Activated T-helper 1 cell treated with anti-CD3 and anti-CD28 coated beads, Interleukin-12 subunit alpha, Interleukin-12 subunit beta, Interleukin-2, Interleukin-4 antibody, amounts not matched to agents 30 ng/mL and 10 ng/mL and 1 ng/mL, durations not matched to agents 14 hours and 24 hours and 36 hours (primary cell): ENCODE measurements at regions not wholly inside any gene's neighbourhood (a gene's known extent, or its start where the extent isn't known, plus 50 kb on each side); places are given as distances from the start of the nearest gene placed in this dataset.

Source experiments
- DNase-seq: peaks from one replicate; pipeline ENCODE4 v3.0.0; 2021; ENCODE audit warnings: low spot score
- H3K27ac Mint-ChIP-seq: one replicate; pipeline ENCODE4 v1.8.0; 2021; ENCODE audit warnings: mild to moderate bottlenecking, mixed read lengths
- H3K27me3 Mint-ChIP-seq: one replicate; pipeline ENCODE4 v1.8.0; 2022; ENCODE audit warnings: mild to moderate bottlenecking, moderate library complexity, mixed read lengths; ENCODE audit not compliant: insufficient read depth
- H3K36me3 Mint-ChIP-seq: one replicate; pipeline ENCODE4 v1.8.0; 2021; ENCODE audit warnings: low read depth, mixed read lengths
- H3K4me1 Mint-ChIP-seq: one replicate; pipeline ENCODE4 v1.8.0; 2021; ENCODE audit warnings: low read depth, mixed read lengths
- H3K4me3 Mint-ChIP-seq: one replicate; pipeline ENCODE4 v1.8.0; 2021; ENCODE audit warnings: mild to moderate bottlenecking, moderate library complexity, mixed read lengths
- H3K9me3 Mint-ChIP-seq: one replicate; pipeline ENCODE4 v1.8.0; 2021; ENCODE audit warnings: mixed read lengths
- intact Hi-C: fragments of 100-400 bp; cut with micrococcal nuclease; formaldehyde crosslinking; loops from one replicate; pipeline ENCODE4 v1.15.1; 2024

DNA sequence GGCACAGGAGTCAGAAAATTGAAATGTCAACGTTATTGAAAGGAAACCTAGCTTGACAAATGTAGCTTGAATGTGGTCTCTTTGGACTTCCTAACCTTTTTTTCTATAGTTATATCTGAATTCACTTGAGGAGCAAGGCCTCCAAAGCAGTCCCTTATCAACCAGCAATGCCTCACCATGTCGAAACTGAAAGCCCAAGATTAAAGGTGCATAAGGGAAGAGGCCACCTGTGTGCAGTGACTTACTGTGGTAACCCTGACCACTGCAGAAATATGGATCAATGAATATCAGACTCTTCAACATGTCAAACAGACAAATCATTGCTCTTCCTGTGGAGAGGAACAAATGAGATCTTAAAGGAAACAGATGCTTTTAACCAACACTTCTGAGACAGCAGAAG, 95.0 kb upstream of the GIMD1 start:
- Mint-ChIP-seq H3K27ac (no peak overlapping the region), H3K4me3 (no peak overlapping the region), H3K4me1 (no peaks in the 10 kb centered on the region), H3K36me3 (no peaks in the 10 kb centered on the region), H3K9me3 (no peaks in the 10 kb centered on the region), H3K27me3 (no peaks in the 10 kb centered on the region)
- no peak for DNase-seq
- intact Hi-C loops = no loop called here

GRCh38 chr4:106454581-106454980, 86.0 kb upstream of the GIMD1 start:
- intact Hi-C loops = no loop called here
- Mint-ChIP-seq H3K4me1 (no peaks in the 10 kb centered on the region), H3K9me3 (no peaks in the 10 kb centered on the region), H3K27ac (no peak overlapping the region), H3K27me3 (peaks cover 2% of the 10 kb centered on the region), H3K36me3 (no peaks in the 10 kb centered on the region), H3K4me3 (no peak overlapping the region)
- DNase-seq = no peak

DNA sequence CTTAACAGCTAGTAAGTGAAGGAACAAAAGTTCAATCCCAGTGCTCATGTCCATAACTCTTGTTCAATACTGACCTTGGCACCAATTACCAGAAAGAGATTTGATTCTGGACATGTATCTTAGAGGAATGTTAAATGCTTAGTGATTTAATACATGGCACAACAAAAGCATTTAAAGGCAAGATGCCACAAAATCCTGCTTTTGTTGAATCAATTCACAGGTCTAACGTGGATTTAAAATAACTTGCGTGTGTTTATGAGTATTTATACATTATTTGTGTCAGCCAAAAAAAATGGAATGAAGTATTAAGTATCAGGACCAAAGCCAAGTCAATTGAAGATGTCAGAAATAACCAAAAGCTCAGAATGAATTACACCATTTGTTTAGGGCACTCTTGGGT, 85.4 kb upstream of the GIMD1 start:
- no peak overlapping the region for H3K27ac Mint-ChIP-seq
- H3K4me3 Mint-ChIP-seq = no peak overlapping the region
- no peaks in the 10 kb centered on the region for H3K9me3 Mint-ChIP-seq
- intact Hi-C loops = no loop called here
- H3K36me3 Mint-ChIP-seq = no peaks in the 10 kb centered on the region
- no peaks in the 10 kb centered on the region for H3K4me1 Mint-ChIP-seq
- H3K27me3 Mint-ChIP-seq = peaks cover 2% of the 10 kb centered on the region
- no peak for DNase-seq

GRCh38 chr4:106451091-106451490, 82.5 kb upstream of the GIMD1 start:
- no peak for DNase-seq
- H3K4me3 Mint-ChIP-seq = no peak overlapping the region
- intact Hi-C loops = no loop called here
- H3K9me3 Mint-ChIP-seq = no peaks in the 10 kb centered on the region
- no peaks in the 10 kb centered on the region for H3K36me3 Mint-ChIP-seq
- no peak overlapping the region for H3K27ac Mint-ChIP-seq
- peaks cover under 1% of the 10 kb centered on the region for H3K27me3 Mint-ChIP-seq
- H3K4me1 Mint-ChIP-seq = no peaks in the 10 kb centered on the region

- DNase-seq = no peak
Observed at GRCh38 chr4:106450249-106450648, 81.7 kb upstream of the GIMD1 start.

GRCh38 chr4:106444557-106444956, 76.0 kb upstream of the GIMD1 start:
- Mint-ChIP-seq H3K4me3 (no peak overlapping the region), H3K27me3 (no peaks in the 10 kb centered on the region), H3K36me3 (no peaks in the 10 kb centered on the region), H3K9me3 (no peaks in the 10 kb centered on the region), H3K4me1 (no peaks in the 10 kb centered on the region), H3K27ac (no peak overlapping the region)
- no peak for DNase-seq
- intact Hi-C loops = no loop called here

More at GRCh38 chr4:106450249-106450648, 81.7 kb upstream of the GIMD1 start:
- H3K36me3 Mint-ChIP-seq = no peaks in the 10 kb centered on the region
- no peaks in the 10 kb centered on the region for H3K9me3 Mint-ChIP-seq
- intact Hi-C loops = no loop called here
- no peak overlapping the region for H3K4me3 Mint-ChIP-seq
- H3K4me1 Mint-ChIP-seq = no peaks in the 10 kb centered on the region
- no peaks in the 10 kb centered on the region for H3K27me3 Mint-ChIP-seq
- H3K27ac Mint-ChIP-seq = no peak overlapping the region

GRCh38 chr4:106430797-106431196, 62.2 kb upstream of the GIMD1 start:
- no peaks in the 10 kb centered on the region for H3K9me3 Mint-ChIP-seq
- DNase-seq = no peak
- H3K4me1 Mint-ChIP-seq = no peaks in the 10 kb centered on the region
- H3K4me3 Mint-ChIP-seq = no peak overlapping the region
- no peak overlapping the region for H3K27ac Mint-ChIP-seq
- H3K27me3 Mint-ChIP-seq = no peaks in the 10 kb centered on the region
- H3K36me3 Mint-ChIP-seq = no peaks in the 10 kb centered on the region
- intact Hi-C loops = no loop called here

GRCh38 chr4:106429885-106430284, 61.3 kb upstream of the GIMD1 start:
- H3K27ac Mint-ChIP-seq = no peak overlapping the region
- intact Hi-C loops = no loop called here
- no peak for DNase-seq

DNA sequence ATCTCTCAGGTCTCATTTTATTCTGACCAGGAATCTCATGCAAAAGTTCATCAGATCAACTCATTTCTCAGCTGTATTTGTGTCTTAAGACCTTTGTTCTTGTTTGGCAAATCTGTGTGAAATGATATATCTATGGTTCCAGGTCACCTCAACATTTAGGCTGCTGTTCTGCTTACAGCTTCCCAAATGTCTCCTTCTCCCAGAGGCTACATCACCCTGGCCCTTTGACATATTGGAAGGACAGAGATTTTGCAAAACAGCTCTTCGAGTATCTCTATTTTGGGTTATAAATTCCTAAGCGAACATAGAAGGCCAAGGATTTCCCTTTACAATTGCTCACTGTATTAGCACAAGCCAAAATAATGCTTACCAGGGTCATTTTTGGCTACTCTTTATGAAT, 57.5 kb upstream of the GIMD1 start:
- intact Hi-C loops = no loop called here
- no peak for DNase-seq
- Mint-ChIP-seq H3K27ac (no peak overlapping the region), H3K36me3 (no peaks in the 10 kb centered on the region), H3K27me3 (no peaks in the 10 kb centered on the region), H3K9me3 (no peaks in the 10 kb centered on the region), H3K4me1 (no peaks in the 10 kb centered on the region), H3K4me3 (no peak overlapping the region)

More at GRCh38 chr4:106429885-106430284, 61.3 kb upstream of the GIMD1 start:
- no peaks in the 10 kb centered on the region for H3K36me3 Mint-ChIP-seq
- no peak overlapping the region for H3K4me3 Mint-ChIP-seq
- H3K9me3 Mint-ChIP-seq = no peaks in the 10 kb centered on the region
- no peaks in the 10 kb centered on the region for H3K4me1 Mint-ChIP-seq
- no peaks in the 10 kb centered on the region for H3K27me3 Mint-ChIP-seq

DNA sequence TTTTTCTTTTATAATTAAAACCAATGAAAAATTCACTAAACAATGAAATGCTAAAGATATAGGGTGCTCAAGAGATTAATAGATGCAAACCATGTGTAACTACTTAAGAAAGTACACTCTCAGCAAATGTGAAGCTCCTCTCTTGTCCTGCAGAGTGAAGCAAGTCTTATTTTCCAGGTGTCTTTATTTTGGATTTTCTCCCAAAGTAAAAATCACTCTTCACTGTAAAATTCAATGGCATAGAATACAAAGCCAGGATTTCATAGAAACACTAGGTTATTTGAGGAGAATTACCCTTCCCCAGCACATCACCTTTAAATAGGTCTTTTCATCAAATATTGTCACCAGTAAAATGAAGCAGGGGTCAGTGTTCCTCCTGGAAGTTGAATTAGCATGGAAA, 57.0 kb upstream of the GIMD1 start:
- H3K9me3 Mint-ChIP-seq = no peaks in the 10 kb centered on the region
- intact Hi-C loops = no loop called here
- no peak overlapping the region for H3K4me3 Mint-ChIP-seq
- H3K27me3 Mint-ChIP-seq = no peaks in the 10 kb centered on the region
- no peaks in the 10 kb centered on the region for H3K36me3 Mint-ChIP-seq
- H3K27ac Mint-ChIP-seq = no peak overlapping the region
- H3K4me1 Mint-ChIP-seq = no peaks in the 10 kb centered on the region
- DNase-seq = no peak

- intact Hi-C loops = no loop called here
- Mint-ChIP-seq H3K4me1 (no peaks in the 10 kb centered on the region), H3K9me3 (no peaks in the 10 kb centered on the region), H3K4me3 (no peak overlapping the region), H3K36me3 (no peaks in the 10 kb centered on the region), H3K27ac (no peak overlapping the region), H3K27me3 (no peaks in the 10 kb centered on the region)
- no peak for DNase-seq
Observed at GRCh38 chr4:106424426-106424825, 55.8 kb upstream of the GIMD1 start.

DNA sequence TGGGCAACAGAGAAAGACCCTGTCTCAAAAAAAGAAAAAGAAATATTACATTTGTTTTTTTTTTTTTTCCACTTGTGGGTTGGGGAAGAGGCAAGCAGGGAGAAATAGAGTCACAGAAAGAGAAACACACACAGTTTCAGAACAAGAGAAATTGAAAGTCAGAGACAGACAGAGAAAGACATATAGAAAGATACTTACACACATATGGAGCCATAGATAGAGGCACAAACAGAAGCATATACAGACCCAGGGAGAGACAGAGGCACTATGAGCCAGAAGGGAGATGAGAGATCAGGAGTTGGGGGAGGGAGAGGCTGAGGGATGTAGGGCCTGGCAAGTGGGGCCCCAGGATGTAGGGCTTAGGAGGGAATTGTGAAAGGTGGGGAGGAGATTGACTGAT, 55.2 kb upstream of the GIMD1 start:
- DNase-seq = no peak
- Mint-ChIP-seq H3K36me3 (no peaks in the 10 kb centered on the region), H3K27ac (no peak overlapping the region), H3K4me1 (no peaks in the 10 kb centered on the region), H3K4me3 (no peak overlapping the region), H3K27me3 (no peaks in the 10 kb centered on the region), H3K9me3 (no peaks in the 10 kb centered on the region)
- intact Hi-C loops = no loop called here

DNA sequence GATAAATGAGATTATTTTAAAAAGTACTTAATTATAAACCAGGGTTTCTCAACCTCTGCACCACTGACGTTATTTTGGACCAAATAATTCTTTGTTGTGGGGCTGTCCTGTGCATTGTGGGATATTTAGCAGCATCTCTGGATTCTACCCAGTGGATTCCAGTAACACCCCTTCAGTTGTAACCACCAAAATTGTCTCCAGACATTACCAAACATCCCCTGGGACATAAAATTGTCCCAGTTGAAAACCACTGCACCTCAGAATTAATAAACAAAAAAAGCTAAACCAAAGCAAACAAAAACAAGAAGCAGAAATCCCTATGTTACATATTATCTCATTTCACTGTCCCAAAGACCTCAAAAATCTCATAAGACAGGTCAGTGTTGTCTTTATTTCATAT, 54.2 kb upstream of the GIMD1 start:
- Mint-ChIP-seq H3K4me1 (no peaks in the 10 kb centered on the region), H3K4me3 (no peak overlapping the region), H3K36me3 (no peaks in the 10 kb centered on the region), H3K27ac (no peak overlapping the region), H3K27me3 (no peaks in the 10 kb centered on the region), H3K9me3 (no peaks in the 10 kb centered on the region)
- DNase-seq = no peak
- intact Hi-C loops = no loop called here

- H3K4me3 Mint-ChIP-seq = no peak overlapping the region
- no peak for DNase-seq
- intact Hi-C loops = no loop called here
- H3K9me3 Mint-ChIP-seq = no peaks in the 10 kb centered on the region
- no peaks in the 10 kb centered on the region for H3K36me3 Mint-ChIP-seq
- no peaks in the 10 kb centered on the region for H3K27me3 Mint-ChIP-seq
- H3K27ac Mint-ChIP-seq = no peak overlapping the region
- H3K4me1 Mint-ChIP-seq = no peaks in the 10 kb centered on the region
Observed at GRCh38 chr4:106421441-106422296, 53.1 kb upstream of the GIMD1 start.
